GM19035 (cell line): ENCODE measurements at regions not wholly inside any gene's neighbourhood (a gene's known extent, or its start where the extent isn't known, plus 50 kb on each side); places are given as distances from the start of the nearest gene placed in this dataset.

Experiments used
- ATAC-seq: cut with Tn5 transposase; IDR thresholded peaks from one replicate; pipeline ENCODE4 v1.9.1; 2021; ENCODE audit not compliant: unreplicated experiment

- no peak for ATAC-seq
Measured at GRCh38 chr2:160996584-160996983, 163.6 kb upstream of the TANK start.

GRCh38 chr2:161004379-161004778 is 155.8 kb upstream of the TANK start:
- ATAC-seq: no peak

GRCh38 chr2:161005170-161005569 is 155.1 kb upstream of the TANK start:
- no peak for ATAC-seq

- no peak for ATAC-seq
Measured at GRCh38 chr2:161008311-161008710, 151.9 kb upstream of the TANK start.

GRCh38 chr2:161010503-161011015 is 149.7 kb upstream of the TANK start:
- no peak for ATAC-seq

- no peak for ATAC-seq
Measured at GRCh38 chr2:161017780-161018470, 142.3 kb upstream of the TANK start.

GRCh38 chr2:161019311-161019710 is 140.9 kb upstream of the TANK start:
- no peak for ATAC-seq

- ATAC-seq: no peak
Measured at GRCh38 chr2:161020437-161020836, 139.8 kb upstream of the TANK start.

GRCh38 chr2:161028581-161028980 is 131.6 kb upstream of the TANK start:
- no peak for ATAC-seq

GRCh38 chr2:161029321-161029720 is 130.9 kb upstream of the TANK start:
- ATAC-seq: no peak

- ATAC-seq: no peak
Measured at GRCh38 chr2:161030260-161031063, 129.8 kb upstream of the TANK start.

- no peak for ATAC-seq
Measured at GRCh38 chr2:161031511-161031910, 128.7 kb upstream of the TANK start.

- no peak for ATAC-seq
Measured at GRCh38 chr2:161032635-161033034, 127.6 kb upstream of the TANK start.

- no peak for ATAC-seq
Measured at GRCh38 chr2:161033059-161033660, 127.1 kb upstream of the TANK start.

GRCh38 chr2:161036926-161037325 is 123.3 kb upstream of the TANK start:
- ATAC-seq: no peak

GRCh38 chr2:161039071-161039470 is 121.2 kb upstream of the TANK start:
- ATAC-seq: no peak

- ATAC-seq: no peak
Measured at GRCh38 chr2:161041356-161041755, 118.9 kb upstream of the TANK start.

GRCh38 chr2:161042990-161043625 is 117.1 kb upstream of the TANK start:
- ATAC-seq: no peak

- no peak for ATAC-seq
Measured at GRCh38 chr2:161044095-161044865, 115.9 kb upstream of the TANK start.

- no peak for ATAC-seq
Measured at GRCh38 chr2:161044921-161045320, 115.3 kb upstream of the TANK start.

GRCh38 chr2:161045726-161046125 is 114.5 kb upstream of the TANK start:
- ATAC-seq: no peak
